H9 (cell line): ENCODE measurements at regions not wholly inside any gene's neighbourhood (a gene's known extent, or its start where the extent isn't known, plus 50 kb on each side); places are given as distances from the start of the nearest gene placed in this dataset.

Source experiments
- DNase-seq: peaks from one replicate; pipeline ENCODE4 v3.0.0-alpha.2; 2017
- H2AFZ ChIP-seq: one replicate; pipeline ENCODE4 v1.6.1; 2013; ENCODE audit warnings: mild to moderate bottlenecking, low read length, control low read depth, moderate library complexity
- H2AK5ac ChIP-seq: 2 replicates; pipeline ENCODE4 v1.6.1; 2013; ENCODE audit warnings: low read length, control low read depth, mixed read lengths; ENCODE audit not compliant: insufficient read length
- H2BK120ac ChIP-seq: one replicate; pipeline ENCODE4 v1.6.1; 2013; ENCODE audit warnings: low read depth, mild to moderate bottlenecking, low read length, control low read depth, inconsistent platforms; ENCODE audit not compliant: poor library complexity, severe bottlenecking
- H2BK12ac ChIP-seq: 2 replicates; pipeline ENCODE4 v1.6.1; 2013; ENCODE audit warnings: low read length, control low read depth, mixed read lengths, low read depth; ENCODE audit not compliant: insufficient read length
- H2BK15ac ChIP-seq: 2 replicates; pipeline ENCODE4 v1.6.1; 2013; ENCODE audit warnings: low read depth, low read length, control low read depth
- H2BK20ac ChIP-seq: one replicate; pipeline ENCODE4 v1.6.1; 2013; ENCODE audit warnings: low read depth, mild to moderate bottlenecking, low read length, control low read depth, inconsistent platforms; ENCODE audit not compliant: poor library complexity, severe bottlenecking
- H2BK5ac ChIP-seq: 2 replicates; pipeline ENCODE4 v1.6.1; 2013; ENCODE audit warnings: low read length, control low read depth, mixed read lengths; ENCODE audit not compliant: insufficient read length
- H3K14ac ChIP-seq: 2 replicates; pipeline ENCODE4 v1.6.1; 2013; ENCODE audit warnings: low read length, control low read depth; ENCODE audit not compliant: insufficient read depth
- H3K18ac ChIP-seq: 2 replicates; pipeline ENCODE4 v1.6.1; 2013; ENCODE audit warnings: low read depth, mild to moderate bottlenecking, mixed read lengths, low read length, control low read depth; ENCODE audit not compliant: insufficient read length
- H3K23ac ChIP-seq: 2 replicates; pipeline ENCODE4 v1.6.1; 2013; ENCODE audit warnings: low read length, control low read depth, mixed read lengths, low read depth; ENCODE audit not compliant: insufficient read length
- H3K23me2 ChIP-seq: 2 replicates; pipeline ENCODE4 v1.6.1; 2013; ENCODE audit warnings: low read depth, mild to moderate bottlenecking, mixed read lengths, low read length, control low read depth; ENCODE audit not compliant: insufficient read length, poor library complexity, severe bottlenecking
- H3K27ac ChIP-seq: 2 replicates; pipeline ENCODE4 v1.5.1; 2013; ENCODE audit warnings: low read length, control low read depth, mixed read lengths, low read depth; ENCODE audit not compliant: insufficient read length
- H3K27me3 ChIP-seq: 2 replicates; pipeline ENCODE4 v1.6.1; 2013; ENCODE audit warnings: low read length, control low read depth, inconsistent platforms; ENCODE audit not compliant: insufficient read depth
- H3K4ac ChIP-seq: 2 replicates; pipeline ENCODE4 v1.6.1; 2013; ENCODE audit warnings: low read depth, mild to moderate bottlenecking, control low read depth, inconsistent platforms, low read length, moderate library complexity
- H3K4me1 ChIP-seq: 2 replicates; pipeline ENCODE4 v1.6.1; 2013; ENCODE audit warnings: low read length, control low read depth, inconsistent platforms; ENCODE audit not compliant: insufficient read depth
- H3K4me2 ChIP-seq: 2 replicates; pipeline ENCODE4 v1.6.1; 2013; ENCODE audit warnings: low read length, control low read depth, mixed read lengths; ENCODE audit not compliant: insufficient read length, insufficient read depth
- H3K56ac ChIP-seq: 2 replicates; pipeline ENCODE4 v1.6.1; 2013; ENCODE audit warnings: low read depth, mild to moderate bottlenecking, mixed read lengths, low read length, control low read depth; ENCODE audit not compliant: insufficient read length
- H3K79me1 ChIP-seq: 2 replicates; pipeline ENCODE4 v1.6.1; 2013; ENCODE audit warnings: low read depth, mild to moderate bottlenecking, moderate library complexity, low read length, control low read depth, inconsistent platforms; ENCODE audit not compliant: insufficient read depth, poor library complexity, severe bottlenecking
- H3K79me2 ChIP-seq: 2 replicates; pipeline ENCODE4 v1.6.1; 2013; ENCODE audit warnings: low read length, control low read depth, inconsistent platforms; ENCODE audit not compliant: insufficient read depth
- H3K9ac ChIP-seq: 2 replicates; pipeline ENCODE4 v1.6.1; 2013; ENCODE audit warnings: low read length, control low read depth, mixed read lengths; ENCODE audit not compliant: insufficient read length; ENCODE audit errors: extremely low read depth
- H3K9me3 ChIP-seq: one replicate; pipeline ENCODE4 v1.6.1; 2013; ENCODE audit warnings: low read depth, low read length, inconsistent platforms; ENCODE audit not compliant: control insufficient read depth
- H3T11ph ChIP-seq: one replicate; pipeline ENCODE4 v1.6.1; 2013; ENCODE audit warnings: mild to moderate bottlenecking, low read length, control low read depth, inconsistent platforms
- H4K20me1 ChIP-seq: one replicate; pipeline ENCODE4 v1.6.1; 2013; ENCODE audit not compliant: control insufficient read depth, insufficient read length, insufficient read depth
- H4K5ac ChIP-seq: 2 replicates; pipeline ENCODE4 v1.6.1; 2013; ENCODE audit warnings: low read depth, mild to moderate bottlenecking, mixed read lengths, low read length, control low read depth; ENCODE audit not compliant: insufficient read length
- H4K8ac ChIP-seq: replicated peaks from 2 replicates; pipeline ENCODE4 v1.6.1; 2013; ENCODE audit warnings: low read length, control low read depth, mixed read lengths, low read depth; ENCODE audit not compliant: insufficient read length
- H4K91ac ChIP-seq: 2 replicates; pipeline ENCODE4 v1.6.1; 2013; ENCODE audit warnings: low read depth, mild to moderate bottlenecking, moderate library complexity, mixed read lengths, low read length, control low read depth; ENCODE audit not compliant: insufficient read length
- H3K27ac Mint-ChIP-seq, 3 experiments: 2 replicates in 2 of 3; 3 replicates in 1 of 3; pipeline ENCODE4 v1.8.0; 2020 to 2021; ENCODE audit warnings: mixed read lengths in 3 of 3, mild to moderate bottlenecking in 1 of 3, moderate library complexity in 1 of 3
- H3K27me3 Mint-ChIP-seq: 2 replicates; pipeline ENCODE4 v1.8.0; 2021; ENCODE audit warnings: low read depth, mild to moderate bottlenecking, moderate library complexity, mixed read lengths
- H3K36me3 Mint-ChIP-seq, 3 experiments: 2 replicates in 2 of 3; 3 replicates in 1 of 3; pipeline ENCODE4 v1.8.0; 2020 to 2021; ENCODE audit warnings: low read depth in 3 of 3, mixed read lengths in 3 of 3; ENCODE audit not compliant: insufficient read depth in 1 of 3
- H3K4me1 Mint-ChIP-seq, 2 experiments: 2 replicates each; pipeline ENCODE4 v1.8.0; 2020; ENCODE audit warnings: mixed read lengths in 2 of 2
- H3K4me3 Mint-ChIP-seq, 2 experiments: 2 replicates in 1 of 2; 3 replicates in 1 of 2; pipeline ENCODE4 v1.8.0; 2020 to 2021; ENCODE audit warnings: mild to moderate bottlenecking in 2 of 2, mixed read lengths in 2 of 2, moderate library complexity in 1 of 2
- H3K9me3 Mint-ChIP-seq, 2 experiments: 2 replicates in 1 of 2; 3 replicates in 1 of 2; pipeline ENCODE4 v1.8.0; 2020; ENCODE audit warnings: mild to moderate bottlenecking in 2 of 2, mixed read lengths in 2 of 2, moderate library complexity in 1 of 2
- WGBS: extraction: QIAGEN DNeasy Blood & Tissue Kit; methylation state at CpG from one replicate; pipeline ENCODE4 v1.1.7; 2013; ENCODE audit warnings: missing lambda C conversion rate, low lambda C conversion rate, mixed read lengths; ENCODE audit not compliant: insufficient read length; ENCODE audit errors: extremely low coverage; 5-methylcytosine and 5-hydroxymethylcytosine counted together
- TF ChIP-seq, protein P1 (sequence below): fragments of 200-600 bp; sonication (generic); conservative IDR thresholded peaks from 3 replicates; pipeline ENCODE4 v1.8.0; 2021; ENCODE audit warnings: antibody characterized with exemption, mild to moderate bottlenecking

DNA sequence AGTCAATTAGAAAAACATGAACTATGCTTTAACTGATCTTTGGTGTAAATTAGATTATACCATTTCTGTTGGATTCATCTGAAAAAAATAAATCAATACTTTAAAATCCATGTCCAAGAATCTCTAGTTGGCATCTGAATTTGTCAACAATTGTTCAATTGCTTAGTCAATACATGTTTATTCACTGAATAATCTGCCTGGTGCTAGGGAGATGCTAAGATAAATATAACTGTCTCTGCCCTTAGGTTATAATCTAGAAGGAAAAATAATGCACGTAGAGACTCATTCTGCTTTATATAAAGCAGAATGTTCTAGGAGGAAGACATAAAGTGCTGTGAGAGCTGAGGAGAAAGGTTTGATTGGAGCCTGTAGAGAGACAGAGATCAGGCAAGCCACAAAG is 537.2 kb upstream of the IL12A start:
- Mint-ChIP-seq H3K9me3 (no peaks in the 10 kb centered on the region; a peak in 1 of 5 replicates), H3K27ac (no peak overlapping the region)

More for the DNA sequence above, 537.2 kb upstream of the IL12A start:
- no peak overlapping the region for H2BK12ac ChIP-seq
- no peaks in the 10 kb centered on the region for H3K23me2 ChIP-seq
- Mint-ChIP-seq H3K4me1 (peaks cover 8 to 12% of the 10 kb centered on the region in 2 experiments), H3K36me3 (no peaks in the 10 kb centered on the region), H3K27me3 (no peaks in the 10 kb centered on the region), H3K4me3 (no peak overlapping the region)
- H3K9me3 ChIP-seq: no peaks in the 10 kb centered on the region
- no peak overlapping the region for H4K5ac ChIP-seq
- H3K27me3 ChIP-seq: no peaks in the 10 kb centered on the region; the same call in 1 of the 2 replicates
- no peak overlapping the region for H4K8ac ChIP-seq
- no peak overlapping the region for H2BK120ac ChIP-seq
- no peak overlapping the region for H3K9ac ChIP-seq
- TF ChIP-seq, protein P1, sequence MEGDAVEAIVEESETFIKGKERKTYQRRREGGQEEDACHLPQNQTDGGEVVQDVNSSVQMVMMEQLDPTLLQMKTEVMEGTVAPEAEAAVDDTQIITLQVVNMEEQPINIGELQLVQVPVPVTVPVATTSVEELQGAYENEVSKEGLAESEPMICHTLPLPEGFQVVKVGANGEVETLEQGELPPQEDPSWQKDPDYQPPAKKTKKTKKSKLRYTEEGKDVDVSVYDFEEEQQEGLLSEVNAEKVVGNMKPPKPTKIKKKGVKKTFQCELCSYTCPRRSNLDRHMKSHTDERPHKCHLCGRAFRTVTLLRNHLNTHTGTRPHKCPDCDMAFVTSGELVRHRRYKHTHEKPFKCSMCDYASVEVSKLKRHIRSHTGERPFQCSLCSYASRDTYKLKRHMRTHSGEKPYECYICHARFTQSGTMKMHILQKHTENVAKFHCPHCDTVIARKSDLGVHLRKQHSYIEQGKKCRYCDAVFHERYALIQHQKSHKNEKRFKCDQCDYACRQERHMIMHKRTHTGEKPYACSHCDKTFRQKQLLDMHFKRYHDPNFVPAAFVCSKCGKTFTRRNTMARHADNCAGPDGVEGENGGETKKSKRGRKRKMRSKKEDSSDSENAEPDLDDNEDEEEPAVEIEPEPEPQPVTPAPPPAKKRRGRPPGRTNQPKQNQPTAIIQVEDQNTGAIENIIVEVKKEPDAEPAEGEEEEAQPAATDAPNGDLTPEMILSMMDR: no peak
- H3K4me2 ChIP-seq: no peak overlapping the region
- no peak overlapping the region for H2BK5ac ChIP-seq
- H3T11ph ChIP-seq: no peak overlapping the region
- DNase-seq: no peak
- H3K56ac ChIP-seq: no peak overlapping the region
- no peak overlapping the region for H2BK15ac ChIP-seq
- H3K27ac ChIP-seq: no peak overlapping the region
- no peak overlapping the region for H3K23ac ChIP-seq
- H3K14ac ChIP-seq: no peak overlapping the region
- H2AK5ac ChIP-seq: no peak overlapping the region
- no peak overlapping the region for H3K18ac ChIP-seq
- no peaks in the 10 kb centered on the region for H4K20me1 ChIP-seq
- H3K4me1 ChIP-seq: peaks cover 3% of the 10 kb centered on the region; the same call in 1 of the 2 replicates
- H2AFZ ChIP-seq: no peak overlapping the region
- H4K91ac ChIP-seq: no peak overlapping the region
- H3K4ac ChIP-seq: no peak overlapping the region
- no peaks in the 10 kb centered on the region for H3K79me2 ChIP-seq
- no peaks in the 10 kb centered on the region for H3K79me1 ChIP-seq
- no peak overlapping the region for H2BK20ac ChIP-seq
- WGBS: no CpG with 5 or more reads among the region's 1 CpG
